Activated CD4-positive, alpha-beta T cell treated with anti-CD3 and anti-CD28 coated beads, Interleukin-2, amount 50 U/mL, for 16 hours (primary cell): ENCODE measurements at regions not wholly inside any gene's neighbourhood (a gene's known extent, or its start where the extent isn't known, plus 50 kb on each side); places are given as distances from the start of the nearest gene placed in this dataset.
"Not testable (repeated sequence)": the region's sequence is repeated elsewhere in the genome, so short reads cannot be mapped to it uniquely, and the experiment has no call there.

Experiments
- DNase-seq: peaks from one replicate; pipeline ENCODE4 v3.0.0-alpha.2; 2020

DNA sequence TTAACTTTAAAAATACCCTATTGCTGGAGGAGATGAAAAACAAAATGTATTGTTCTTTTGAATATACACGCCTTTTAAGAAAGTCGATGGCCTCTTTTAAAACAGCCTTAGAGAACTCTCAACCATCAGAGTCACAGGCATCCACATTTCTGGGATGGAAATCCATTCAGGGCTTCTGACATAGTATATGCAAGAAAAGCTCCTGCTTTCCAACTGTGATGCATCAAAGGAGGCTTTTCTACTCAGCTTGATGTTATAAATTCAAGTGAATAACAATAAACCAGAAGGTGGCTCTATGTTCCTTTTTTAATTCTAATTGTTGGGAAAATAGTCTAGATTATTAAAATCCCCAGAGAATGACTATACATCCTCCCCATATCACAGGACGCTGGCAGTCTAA, 398.8 kb upstream of the CXADR start:
- DNase-seq = no peak

- no peak for DNase-seq
These were observed 394.0 kb upstream of the CXADR start for GRCh38 chr21:17118638-17119384.

DNA sequence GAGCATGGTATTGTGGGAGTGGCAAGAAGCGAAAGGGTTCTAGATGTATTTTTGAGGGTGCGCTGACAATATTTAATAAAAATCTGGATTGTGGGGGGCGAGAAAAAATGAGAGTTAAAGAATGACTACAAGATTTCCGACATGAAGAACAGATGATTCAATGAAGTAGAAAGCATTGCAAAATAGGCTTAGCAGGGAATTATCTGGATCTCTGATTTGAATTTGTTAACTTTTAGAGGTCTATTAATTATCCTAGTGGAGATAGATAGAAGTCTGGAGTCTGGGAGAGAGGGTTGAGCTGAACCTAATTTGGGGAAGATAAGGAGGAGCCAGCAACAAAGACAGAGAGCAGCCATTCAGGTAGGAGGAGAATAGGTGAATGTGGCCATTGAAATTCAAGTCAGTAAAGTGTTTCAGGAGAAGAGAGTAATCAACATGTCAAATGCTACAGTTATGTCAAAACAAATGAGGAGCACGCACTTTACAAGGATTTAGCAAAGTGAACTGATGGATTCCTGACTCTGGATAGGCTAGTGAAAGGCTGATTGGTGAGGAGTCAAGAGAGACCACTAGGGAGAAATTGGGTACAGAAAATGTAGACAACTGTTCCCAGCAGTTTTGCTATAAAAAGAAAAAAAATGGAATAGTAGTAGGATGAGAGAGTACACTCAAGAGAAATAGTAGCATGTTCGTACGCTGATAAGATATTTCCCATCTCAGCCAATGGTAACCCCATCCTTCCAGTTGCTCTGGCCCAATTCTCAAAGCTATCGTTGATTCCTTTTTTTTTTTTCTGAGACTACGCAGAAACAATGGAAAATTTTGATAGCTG, 393.2 kb upstream of the CXADR start:
- DNase-seq = no peak

DNA sequence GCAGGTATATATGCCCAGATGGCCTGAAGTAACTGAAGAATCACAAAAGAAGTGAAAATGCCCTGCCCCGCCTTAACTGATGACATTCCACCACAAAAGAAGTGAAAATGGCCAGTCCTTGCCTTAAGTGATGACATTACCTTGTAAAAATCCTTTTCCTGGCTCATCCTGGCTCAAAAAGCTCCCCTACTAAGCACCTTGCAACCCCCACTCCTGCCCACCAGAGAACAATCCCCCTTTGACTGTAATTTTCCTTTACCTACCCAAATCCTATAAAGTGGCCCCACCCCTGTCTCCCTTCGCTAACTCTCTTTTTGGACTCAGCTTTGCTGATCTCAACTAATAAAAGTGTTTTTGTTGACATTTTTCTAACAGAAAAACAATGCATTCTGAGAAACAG, 385.4 kb upstream of the CXADR start:
- DNase-seq = not testable (repeated sequence)

DNA sequence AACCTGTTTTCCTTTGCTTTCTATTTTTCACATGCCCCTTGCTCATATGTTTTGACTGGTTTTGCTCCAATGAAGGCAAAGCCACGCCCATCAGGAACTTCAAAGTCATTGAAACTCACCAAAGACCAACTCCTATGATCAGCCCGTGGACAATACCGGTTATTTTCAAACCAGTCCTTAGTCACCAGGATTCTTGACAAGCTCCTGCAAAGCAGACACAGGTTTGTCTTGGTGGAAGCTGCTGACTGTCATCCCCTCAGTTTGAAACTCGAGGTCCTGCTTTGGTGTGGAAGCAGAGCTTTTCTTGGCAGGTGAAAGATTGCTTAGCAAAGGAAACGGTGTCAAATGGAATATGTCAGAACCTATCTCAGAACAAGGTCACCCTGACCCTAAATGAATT, 384.7 kb upstream of the CXADR start:
- no peak for DNase-seq

DNA sequence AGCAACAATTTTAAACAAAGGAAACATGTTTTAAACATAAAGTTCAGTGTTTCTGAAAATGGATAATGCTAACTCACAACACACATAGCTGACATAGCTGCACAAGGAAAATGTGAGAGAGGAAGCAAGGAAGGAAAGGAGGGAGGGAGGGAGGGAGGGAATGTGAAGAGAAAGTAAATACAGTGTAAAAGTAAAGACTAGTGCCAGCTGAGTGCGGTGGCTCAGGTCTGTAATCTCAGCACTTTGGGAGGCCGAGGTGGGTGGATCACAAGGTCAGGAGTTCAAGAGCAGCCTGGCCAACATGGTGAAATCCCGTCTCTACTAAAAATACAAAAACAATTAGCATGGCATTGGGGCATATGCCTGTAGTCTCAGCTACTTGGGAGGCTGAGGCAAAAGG, 373.7 kb upstream of the CXADR start:
- not testable (repeated sequence) for DNase-seq

DNA sequence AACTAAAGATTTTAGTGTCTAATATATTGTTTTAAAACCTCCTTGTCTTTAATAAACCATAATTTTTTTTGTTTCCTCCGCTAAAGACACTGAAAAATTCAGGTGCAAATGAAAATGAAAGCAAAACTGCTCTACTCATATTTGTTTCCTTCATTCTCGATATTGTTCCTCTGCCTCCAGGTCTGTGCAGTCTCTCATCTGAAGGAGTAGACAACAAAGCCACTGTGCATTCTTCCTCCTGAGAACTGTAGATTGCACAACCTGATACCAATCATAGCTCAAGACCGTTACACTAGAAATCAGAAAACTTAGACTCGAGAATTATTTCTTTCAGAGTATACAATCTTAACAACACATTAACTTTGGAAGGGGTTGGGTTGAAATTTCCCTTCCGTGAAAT, 373.1 kb upstream of the CXADR start:
- peak; percentile 34 for DNase-seq

GRCh38 chr21:17146426-17146825, 366.4 kb upstream of the CXADR start:
- no peak for DNase-seq

- no peak for DNase-seq
These were observed 353.1 kb upstream of the CXADR start for GRCh38 chr21:17159697-17160096.

DNA sequence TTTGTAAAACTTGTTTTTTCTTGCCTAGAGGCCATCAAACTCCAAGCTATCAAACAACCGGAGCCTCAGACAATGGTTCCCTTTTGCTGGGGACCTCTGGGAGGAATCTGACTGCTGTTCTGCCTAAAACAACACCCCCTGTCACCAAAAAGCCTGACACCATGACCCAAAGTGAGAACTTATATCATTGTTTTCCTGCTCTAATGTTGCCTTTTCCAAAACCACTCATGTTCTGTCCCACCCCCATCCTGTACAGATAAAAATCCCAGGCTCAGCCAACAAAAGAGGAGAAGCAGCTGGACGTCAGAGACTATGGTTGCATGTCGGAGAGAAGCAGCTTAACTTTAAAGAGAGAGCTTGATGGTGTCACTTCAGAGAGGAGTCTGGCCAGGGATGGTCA, 327.2 kb upstream of the CXADR start:
- no peak for DNase-seq

DNA sequence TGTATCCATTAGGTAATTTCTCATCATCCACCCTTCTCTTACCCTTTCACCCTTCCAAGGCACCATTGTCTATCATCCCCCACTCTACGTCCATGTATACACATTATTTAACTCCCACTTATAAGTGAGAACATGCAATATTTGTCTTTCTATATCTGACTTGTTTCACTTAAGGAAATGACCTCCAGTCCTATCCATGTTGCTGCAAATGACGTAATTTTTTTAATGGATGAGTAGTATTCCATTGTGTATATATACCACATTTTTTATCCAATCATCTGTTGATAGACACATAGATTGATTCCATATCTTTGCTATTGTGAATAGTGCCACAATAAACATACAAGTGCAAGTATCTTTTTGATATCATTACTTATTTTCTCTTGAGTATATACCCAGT, 322.9 kb upstream of the CXADR start:
- no peak for DNase-seq

DNA sequence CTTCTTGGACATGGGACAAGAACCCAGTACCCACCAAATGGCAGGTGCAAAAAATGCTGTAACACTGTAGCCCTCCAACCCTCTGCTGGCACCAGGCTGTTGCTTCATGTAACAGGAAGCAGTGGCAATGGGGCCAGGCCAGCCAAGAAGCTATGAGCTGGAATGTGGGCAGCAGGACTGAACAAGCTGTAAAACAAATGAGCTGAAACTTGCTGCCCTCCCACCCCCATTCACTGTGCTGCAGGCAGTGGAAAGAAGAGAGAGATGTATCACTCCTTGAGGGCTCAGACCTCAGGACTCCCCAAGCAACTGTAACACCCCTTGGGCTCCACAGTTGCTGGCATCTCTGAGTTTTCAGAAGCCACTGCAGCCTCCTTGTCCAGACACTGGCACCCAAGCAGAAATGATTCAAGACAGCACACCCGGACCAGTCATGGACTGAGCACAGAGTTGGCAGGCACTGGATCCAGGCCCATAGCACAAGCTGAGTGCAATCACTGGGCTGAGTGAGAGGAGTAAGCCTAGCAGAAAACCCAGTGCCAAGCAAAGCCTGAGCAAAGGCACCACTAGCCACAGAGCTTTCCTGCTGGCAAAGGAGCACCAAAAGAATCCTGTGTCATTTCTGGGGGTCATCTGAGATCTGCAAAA, 321.4 kb upstream of the CXADR start:
- no peak for DNase-seq

DNA sequence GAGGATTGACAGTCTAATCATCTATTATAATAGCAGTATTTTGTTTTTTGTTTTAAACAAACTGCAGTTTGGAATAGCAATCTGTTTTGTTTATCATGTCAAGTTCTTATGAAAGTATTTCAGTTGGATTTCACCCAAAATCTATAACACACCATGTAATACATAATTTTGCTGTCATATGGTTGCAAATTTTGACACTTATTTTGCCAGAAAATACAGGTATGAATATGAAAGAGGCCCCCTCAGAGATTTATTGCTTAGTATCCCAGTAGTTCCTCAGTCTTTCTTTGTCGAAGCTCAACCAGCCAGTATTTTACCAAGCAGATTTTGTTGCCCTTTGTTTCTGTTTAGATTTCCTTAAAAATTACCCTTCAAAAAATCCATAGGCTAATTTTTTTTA, 317.5 kb upstream of the CXADR start:
- no peak for DNase-seq

DNA sequence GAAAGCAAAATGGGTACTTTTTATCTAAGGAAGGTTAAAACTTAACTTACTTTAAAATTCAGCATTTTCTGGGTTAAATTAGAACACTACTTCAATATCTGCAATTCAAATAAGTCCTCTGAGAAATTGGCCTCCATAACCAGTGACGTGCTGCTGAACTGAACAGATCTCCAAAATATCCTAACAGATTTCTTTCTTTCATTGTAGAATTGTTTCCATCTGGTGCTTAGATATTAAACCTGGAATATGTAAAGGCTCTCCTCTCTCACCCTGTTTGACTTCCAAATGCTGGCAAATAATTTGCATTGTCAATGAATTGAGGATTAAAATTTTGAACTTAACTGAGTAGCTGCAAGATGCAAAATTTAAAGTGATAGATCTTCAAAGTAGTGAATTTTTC, 316.9 kb upstream of the CXADR start:
- DNase-seq = no peak

- DNase-seq = no peak
These were observed 316.2 kb upstream of the CXADR start for GRCh38 chr21:17196623-17197022.

DNA sequence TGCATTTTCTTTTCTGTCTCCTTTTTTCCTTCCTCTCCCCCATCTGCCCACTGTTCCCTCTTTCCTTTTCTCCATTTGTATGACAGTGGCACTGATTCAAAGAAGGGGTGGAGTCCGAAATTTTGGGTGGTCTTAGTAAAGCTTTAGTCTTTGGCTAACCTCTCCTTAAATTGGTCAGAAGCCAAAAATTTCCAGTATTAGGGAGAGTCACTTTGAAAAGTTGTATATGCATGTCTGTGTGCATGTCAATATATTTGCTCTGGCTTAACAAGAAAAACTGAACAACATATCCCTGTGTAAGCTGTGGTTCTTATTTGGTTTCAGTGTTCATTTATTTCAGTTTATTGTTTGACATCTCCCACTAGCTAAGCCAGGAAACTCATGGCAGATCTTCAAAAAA, 314.8 kb upstream of the CXADR start:
- no peak for DNase-seq

DNA sequence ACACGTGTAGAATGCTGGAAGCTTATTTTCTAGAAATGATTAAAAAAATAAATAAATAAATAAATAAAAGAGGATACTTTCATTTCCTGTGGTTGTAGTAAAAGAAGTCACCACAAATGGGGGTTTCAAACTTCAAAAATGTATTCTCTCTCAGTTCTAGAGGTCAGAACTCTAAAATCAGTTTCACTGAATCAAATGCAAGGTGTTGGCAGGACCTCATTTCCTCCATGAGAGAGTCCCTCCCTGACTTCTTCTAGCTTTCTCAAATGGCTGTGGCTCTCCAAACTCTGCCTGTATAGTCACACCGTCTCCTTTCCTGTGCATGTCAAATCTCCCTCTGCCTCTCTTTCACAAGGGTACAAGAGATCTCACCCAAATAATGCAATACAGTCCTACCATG, 312.6 kb upstream of the CXADR start:
- no peak for DNase-seq

- no peak for DNase-seq
These were observed 311.0 kb upstream of the CXADR start for GRCh38 chr21:17201741-17202260.

GRCh38 chr21:17214801-17215200, 298.0 kb upstream of the CXADR start:
- DNase-seq = no peak

DNA sequence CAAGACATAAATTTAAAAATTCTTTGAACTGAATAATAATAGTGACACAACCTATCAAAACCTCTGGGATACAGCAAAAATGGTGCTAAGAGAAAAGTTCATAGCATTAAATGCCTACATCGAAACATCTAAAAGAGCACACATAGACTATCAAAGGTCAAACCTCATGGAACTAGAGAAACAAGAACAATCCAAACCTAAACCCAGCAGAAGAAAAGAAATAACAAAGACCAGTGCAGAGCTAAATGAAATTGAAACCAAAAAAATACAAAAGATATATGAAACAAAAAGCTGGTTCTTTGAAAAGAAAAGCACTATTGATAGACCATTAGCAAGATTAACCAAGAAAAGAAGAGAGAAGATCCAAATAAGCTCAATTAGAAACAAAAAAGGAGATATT, 293.8 kb upstream of the CXADR start:
- not testable (repeated sequence) for DNase-seq

DNA sequence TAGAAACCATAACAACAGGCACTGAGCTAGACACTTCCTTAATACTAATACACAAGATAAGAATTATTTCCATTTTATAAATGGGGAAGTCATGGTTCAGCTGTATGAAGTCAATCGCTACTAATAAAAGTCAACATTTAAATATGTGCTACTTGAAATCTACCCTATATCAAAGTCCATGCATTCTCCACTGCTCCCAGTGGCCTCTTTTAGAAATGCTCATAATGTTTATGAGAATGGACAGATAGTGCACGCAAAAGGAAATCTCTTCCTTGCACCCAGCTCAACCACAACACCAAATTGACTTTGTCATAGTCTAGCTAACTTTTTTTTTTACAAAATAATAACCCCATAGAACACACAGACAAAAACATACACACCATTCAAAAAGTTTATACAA, 281.7 kb upstream of the CXADR start:
- no peak for DNase-seq

- DNase-seq = no peak
These were observed 281.1 kb upstream of the CXADR start for GRCh38 chr21:17231771-17232170.

GRCh38 chr21:17238468-17238867, 274.4 kb upstream of the CXADR start:
- no peak for DNase-seq

DNA sequence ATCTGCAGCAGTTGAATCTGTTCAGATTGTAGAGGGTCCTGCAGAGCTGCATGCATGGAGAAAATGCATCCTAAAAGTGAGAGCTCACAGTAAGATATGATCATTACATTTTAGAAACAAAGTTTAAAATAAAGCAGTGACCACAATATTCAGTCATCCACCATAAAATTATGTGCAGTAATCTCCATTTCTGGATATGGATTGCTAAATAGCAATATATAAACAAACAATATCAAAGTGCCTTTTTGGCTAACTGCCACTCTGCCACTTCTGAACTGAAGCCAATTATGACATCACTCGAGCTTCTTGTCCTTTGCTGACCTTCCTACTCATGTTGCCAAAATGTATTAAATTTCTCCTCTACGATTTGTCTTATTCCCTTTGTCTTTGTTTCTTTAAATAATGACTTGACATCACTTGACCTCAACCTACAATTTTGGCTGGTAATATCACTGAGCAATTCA, 262.0 kb upstream of the CXADR start:
- no peak for DNase-seq
